MCF 10A (cell line): ENCODE measurements at regions not wholly inside any gene's neighbourhood (a gene's known extent, or its start where the extent isn't known, plus 50 kb on each side); places are given as distances from the start of the nearest gene placed in this dataset.
"Not testable (repeated sequence)": the region's sequence is repeated elsewhere in the genome, so short reads cannot be mapped to it uniquely, and the experiment has no call there.

Experiments
- BruUV-seq: library from RNA; stranded (reverse); fragments of 400-500 nt; replicated peaks from 2 replicates; lab custom pipeline; 2021; lab: Mats Ljungman, UMichigan
- CTCF ChIA-PET: fragments of 300-600 bp; sonication (Branson Sonifier 250); formaldehyde crosslinking; extraction: SDS; loops from one replicate; lab custom pipeline; 2021; ENCODE audit warnings: antibody characterized with exemption, inconsistent platforms; lab: Yijun Ruan, JAX
- POLR2A ChIA-PET: fragments of 300-600, 350-650 bp; sonication (Branson Sonifier 250); formaldehyde crosslinking; extraction: SDS; loops from one replicate; lab custom pipeline; 2020; ENCODE audit warnings: antibody characterized with exemption, inconsistent platforms; lab: Yijun Ruan, JAX
- DNase-seq: peaks from one replicate; pipeline ENCODE4 v3.0.0-alpha.2; 2018; ENCODE audit not compliant: unreplicated experiment
- H3K27ac Mint-ChIP-seq: one replicate; pipeline ENCODE4 v1.8.0; 2022; ENCODE audit warnings: mild to moderate bottlenecking, low read depth, mixed read lengths; ENCODE audit not compliant: unreplicated experiment
- H3K27me3 Mint-ChIP-seq: one replicate; pipeline ENCODE4 v1.8.0; 2022; ENCODE audit warnings: mixed read lengths; ENCODE audit not compliant: insufficient read depth, unreplicated experiment
- H3K36me3 Mint-ChIP-seq: one replicate; pipeline ENCODE4 v1.8.0; 2022; ENCODE audit warnings: mild to moderate bottlenecking, moderate library complexity, mixed read lengths; ENCODE audit not compliant: insufficient read depth, unreplicated experiment
- H3K4me1 Mint-ChIP-seq: one replicate; pipeline ENCODE4 v1.8.0; 2022; ENCODE audit warnings: mixed read lengths; ENCODE audit not compliant: insufficient read depth, unreplicated experiment
- H3K4me3 Mint-ChIP-seq: one replicate; pipeline ENCODE4 v1.8.0; 2022; ENCODE audit warnings: mild to moderate bottlenecking, moderate library complexity, mixed read lengths; ENCODE audit not compliant: unreplicated experiment
- H3K9me3 Mint-ChIP-seq: one replicate; pipeline ENCODE4 v1.8.0; 2022; ENCODE audit warnings: mixed read lengths; ENCODE audit not compliant: unreplicated experiment
- CTCF ChIP-seq: fragments of 200-600 bp; IDR thresholded peaks from one replicate; pipeline ENCODE4 v1.8.0; 2022; ENCODE audit warnings: antibody characterized with exemption, mild to moderate bottlenecking; ENCODE audit not compliant: unreplicated experiment
- intact Hi-C: fragments of 100-400 bp; cut with micrococcal nuclease; formaldehyde crosslinking; loops from 2 replicates; pipeline ENCODE4 v1.14.1; 2022

GRCh38 chr9:78406933-78407332 is 110.0 kb downstream of the PSAT1 start:
- no peak overlapping the region for H3K27ac Mint-ChIP-seq

GRCh38 chr9:78407636-78408312 is 110.8 kb downstream of the PSAT1 start:
- no peak for TF ChIP-seq CTCF
- no peaks in the 10 kb centered on the region for H3K4me1 Mint-ChIP-seq
- no peak overlapping the region for H3K27ac Mint-ChIP-seq
- intact Hi-C loops = no loop called here
- no peaks in the 10 kb centered on the region for H3K36me3 Mint-ChIP-seq
- CTCF ChIA-PET = interaction anchor here (0.6 kb wide), 1 partner anchor 378 kb away, joined by 3 read pairs; no protein-coding TSS in a partner anchor
- POLR2A ChIA-PET = no interaction called here
- DNase-seq = no peak
- no peaks in the 10 kb centered on the region for H3K27me3 Mint-ChIP-seq
- H3K9me3 Mint-ChIP-seq = no peaks in the 10 kb centered on the region
- H3K4me3 Mint-ChIP-seq = no peak overlapping the region
- BruUV-seq = no TSS peak

More at GRCh38 chr9:78406933-78407332, 110.0 kb downstream of the PSAT1 start:
- POLR2A ChIA-PET = no interaction called here
- Mint-ChIP-seq H3K27me3 (no peaks in the 10 kb centered on the region), H3K9me3 (no peaks in the 10 kb centered on the region), H3K4me1 (no peaks in the 10 kb centered on the region), H3K4me3 (no peak overlapping the region), H3K36me3 (no peaks in the 10 kb centered on the region)
- DNase-seq = peak; percentile 29
- no TSS peak for BruUV-seq
- CTCF ChIA-PET = no interaction called here
- intact Hi-C loops = no loop called here
- TF ChIP-seq CTCF = no peak

GRCh38 chr9:78408388-78408787 is 111.5 kb downstream of the PSAT1 start:
- H3K27me3 Mint-ChIP-seq = no peaks in the 10 kb centered on the region
- ChIA-PET POLR2A (no interaction called here), CTCF (interaction anchor here (0.5 to 1.0 kb wide), 4 partner anchors 8 to 636 kb away, joined by 3 to 4 read pairs (median 3); no protein-coding TSS in a partner anchor)
- H3K36me3 Mint-ChIP-seq = no peaks in the 10 kb centered on the region
- DNase-seq = no peak
- no peak overlapping the region for H3K4me3 Mint-ChIP-seq
- no peaks in the 10 kb centered on the region for H3K4me1 Mint-ChIP-seq
- no peaks in the 10 kb centered on the region for H3K9me3 Mint-ChIP-seq
- BruUV-seq = no TSS peak
- no peak for TF ChIP-seq CTCF
- H3K27ac Mint-ChIP-seq = no peak overlapping the region
- intact Hi-C loops = no loop called here

GRCh38 chr9:78409928-78410510 is 113.1 kb downstream of the PSAT1 start:
- H3K36me3 Mint-ChIP-seq, BruUV-seq, H3K4me3 Mint-ChIP-seq, intact Hi-C loops, POLR2A ChIA-PET, H3K9me3 Mint-ChIP-seq, H3K27ac Mint-ChIP-seq, H3K4me1 Mint-ChIP-seq, H3K27me3 Mint-ChIP-seq, DNase-seq: not testable (repeated sequence)
- CTCF ChIA-PET = interaction anchor here (0.6 to 1.5 kb wide), 3 partner anchors 40 to 1716 kb away, joined by 3 to 5 read pairs (median 4); no protein-coding TSS in a partner anchor
